GM23338 (cell line): ENCODE measurements at regions not wholly inside any gene's neighbourhood (a gene's known extent, or its start where the extent isn't known, plus 50 kb on each side); places are given as distances from the start of the nearest gene placed in this dataset.
"Not testable (repeated sequence)": the region's sequence is repeated elsewhere in the genome, so short reads cannot be mapped to it uniquely, and the experiment has no call there.

Experiments
- EZH2phosphoT487 ChIP-seq: fragments of 200-600 bp; sonication (generic); IDR thresholded peaks from one replicate; pipeline ENCODE4 v1.8.1; 2018; ENCODE audit warnings: antibody characterized with exemption; ENCODE audit not compliant: unreplicated experiment
- JUNB ChIP-seq: IDR thresholded peaks from one replicate; pipeline ENCODE4 v1.6.1; 2016; ENCODE audit warnings: antibody characterized with exemption; ENCODE audit not compliant: unreplicated experiment
- POLR2AphosphoS5 ChIP-seq: IDR thresholded peaks from 2 replicates; pipeline ENCODE4 v1.6.1; 2016; ENCODE audit warnings: antibody characterized with exemption, low read depth
- TF ChIP-seq, protein P1 (sequence below), 2 experiments: fragments of 200-600 bp in 1 of 2; sonication (generic) in 1 of 2; conservative IDR thresholded peaks; 2 replicates each; pipeline versions ENCODE4 v1.5.1 to v1.6.1; 2016 to 2017; ENCODE audit warnings: antibody characterized with exemption in 2 of 2, low read depth in 2 of 2, mild to moderate bottlenecking in 2 of 2, moderate library complexity in 1 of 2

DNA sequence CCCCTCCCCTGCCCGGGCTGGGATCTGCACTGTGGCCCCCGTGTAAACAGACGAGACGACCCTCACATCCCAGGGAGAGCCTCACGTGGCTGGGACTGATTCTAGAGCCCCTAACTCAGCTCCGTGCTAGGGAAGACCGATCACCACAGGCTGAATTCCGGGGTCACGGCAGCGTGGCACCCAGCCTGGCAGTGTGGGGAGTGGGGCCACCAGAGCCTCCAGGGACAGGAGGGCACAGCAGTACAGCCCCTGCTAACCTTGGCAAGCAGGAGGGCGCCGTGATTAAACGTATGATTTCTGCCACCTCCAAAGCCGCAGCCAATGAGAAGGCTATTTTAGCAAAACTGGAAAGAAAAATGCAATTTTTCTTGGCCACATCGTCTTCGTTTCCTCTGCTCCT lies 188.3 kb downstream of the NPIPB11 start:
- TF ChIP-seq, protein P1, sequence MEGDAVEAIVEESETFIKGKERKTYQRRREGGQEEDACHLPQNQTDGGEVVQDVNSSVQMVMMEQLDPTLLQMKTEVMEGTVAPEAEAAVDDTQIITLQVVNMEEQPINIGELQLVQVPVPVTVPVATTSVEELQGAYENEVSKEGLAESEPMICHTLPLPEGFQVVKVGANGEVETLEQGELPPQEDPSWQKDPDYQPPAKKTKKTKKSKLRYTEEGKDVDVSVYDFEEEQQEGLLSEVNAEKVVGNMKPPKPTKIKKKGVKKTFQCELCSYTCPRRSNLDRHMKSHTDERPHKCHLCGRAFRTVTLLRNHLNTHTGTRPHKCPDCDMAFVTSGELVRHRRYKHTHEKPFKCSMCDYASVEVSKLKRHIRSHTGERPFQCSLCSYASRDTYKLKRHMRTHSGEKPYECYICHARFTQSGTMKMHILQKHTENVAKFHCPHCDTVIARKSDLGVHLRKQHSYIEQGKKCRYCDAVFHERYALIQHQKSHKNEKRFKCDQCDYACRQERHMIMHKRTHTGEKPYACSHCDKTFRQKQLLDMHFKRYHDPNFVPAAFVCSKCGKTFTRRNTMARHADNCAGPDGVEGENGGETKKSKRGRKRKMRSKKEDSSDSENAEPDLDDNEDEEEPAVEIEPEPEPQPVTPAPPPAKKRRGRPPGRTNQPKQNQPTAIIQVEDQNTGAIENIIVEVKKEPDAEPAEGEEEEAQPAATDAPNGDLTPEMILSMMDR (conservative IDR thresholded peaks at IDR 0.05; ENCODE audit: low read depth in 2 of 2) = not testable (repeated sequence)
- TF ChIP-seq EZH2phosphoT487, POLR2AphosphoS5, JUNB: not testable (repeated sequence)
